KBM-7 (cell line): ENCODE measurements at regions not wholly inside any gene's neighbourhood (a gene's known extent, or its start where the extent isn't known, plus 50 kb on each side); places are given as distances from the start of the nearest gene placed in this dataset.

ENCODE experiments used
- DNase-seq: peaks from one replicate; pipeline ENCODE4 v3.0.0-alpha.2; 2015
- in situ Hi-C: fragments of 300-500 bp; cut with MboI; formaldehyde crosslinking; loops from 2 replicates; pipeline ENCODE4 v1.14.3; 2020; ENCODE audit warnings: low sequenced_read_pairs, low pct_unique_long_range_greater_than_20kb, mixed read lengths

GRCh38 chr3:24999357-24999756 is 428.7 kb upstream of the RARB start:
- in situ Hi-C loops, result no loop called here
- DNase-seq, result no peak

GRCh38 chr3:25000971-25001591 is 427.0 kb upstream of the RARB start:
- DNase-seq, result no peak
- in situ Hi-C loops, result no loop called here

- DNase-seq, result no peak
- in situ Hi-C loops, result no loop called here
Measured at GRCh38 chr3:25002052-25002451, 426.0 kb upstream of the RARB start.

GRCh38 chr3:25007974-25008658 is 419.9 kb upstream of the RARB start:
- no peak for DNase-seq
- in situ Hi-C loops, result no loop called here

- no peak for DNase-seq
Measured at GRCh38 chr3:25009665-25010064, 418.4 kb upstream of the RARB start.

GRCh38 chr3:25015599-25015998 is 412.5 kb upstream of the RARB start:
- DNase-seq, result no peak
- in situ Hi-C loops, result no loop called here

More at GRCh38 chr3:25009665-25010064, 418.4 kb upstream of the RARB start:
- in situ Hi-C loops, result no loop called here

- in situ Hi-C loops, result no loop called here
- DNase-seq, result no peak
Measured at GRCh38 chr3:25018909-25019308, 409.2 kb upstream of the RARB start.

- DNase-seq, result no peak
- in situ Hi-C loops, result no loop called here
Measured at GRCh38 chr3:25019506-25019905, 408.6 kb upstream of the RARB start.

GRCh38 chr3:25021816-25022215 is 406.2 kb upstream of the RARB start:
- DNase-seq, result no peak
- in situ Hi-C loops, result no loop called here

- no peak for DNase-seq
- in situ Hi-C loops, result no loop called here
Measured at GRCh38 chr3:25023876-25024275, 404.2 kb upstream of the RARB start.

- DNase-seq, result no peak
- in situ Hi-C loops, result no loop called here
Measured at GRCh38 chr3:25025236-25025635, 402.8 kb upstream of the RARB start.

GRCh38 chr3:25027650-25028049 is 400.4 kb upstream of the RARB start:
- no peak for DNase-seq
- in situ Hi-C loops, result no loop called here

- in situ Hi-C loops, result no loop called here
- no peak for DNase-seq
Measured at GRCh38 chr3:25029820-25030219, 398.2 kb upstream of the RARB start.

GRCh38 chr3:25032344-25032743 is 395.7 kb upstream of the RARB start:
- in situ Hi-C loops, result no loop called here
- DNase-seq, result no peak

GRCh38 chr3:25033407-25034029 is 394.5 kb upstream of the RARB start:
- in situ Hi-C loops, result no loop called here
- peak; percentile 41 for DNase-seq

- no peak for DNase-seq
- in situ Hi-C loops, result no loop called here
Measured at GRCh38 chr3:25035526-25035925, 392.5 kb upstream of the RARB start.

GRCh38 chr3:25036633-25037032 is 391.4 kb upstream of the RARB start:
- DNase-seq, result no peak
- in situ Hi-C loops, result no loop called here

GRCh38 chr3:25037049-25037547 is 391.0 kb upstream of the RARB start:
- in situ Hi-C loops, result no loop called here
- DNase-seq, result no peak

GRCh38 chr3:25038271-25038670 is 389.8 kb upstream of the RARB start:
- in situ Hi-C loops, result no loop called here
- no peak for DNase-seq

- DNase-seq, result no peak
- in situ Hi-C loops, result no loop called here
Measured at GRCh38 chr3:25038922-25039321, 389.1 kb upstream of the RARB start.
